GM12892 (cell line): ENCODE measurements at regions not wholly inside any gene's neighbourhood (a gene's known extent, or its start where the extent isn't known, plus 50 kb on each side); places are given as distances from the start of the nearest gene placed in this dataset.

Experiments
- POLR2A ChIP-seq: IDR thresholded peaks from 2 replicates; pipeline ENCODE4 v1.6.1; 2011; ENCODE audit warnings: low read depth, low read length, control low read depth
- TAF1 ChIP-seq: IDR thresholded peaks from 2 replicates; pipeline ENCODE4 v1.6.1; 2011; ENCODE audit warnings: low read depth, mild to moderate bottlenecking, control low read depth, low read length, borderline replicate concordance

DNA sequence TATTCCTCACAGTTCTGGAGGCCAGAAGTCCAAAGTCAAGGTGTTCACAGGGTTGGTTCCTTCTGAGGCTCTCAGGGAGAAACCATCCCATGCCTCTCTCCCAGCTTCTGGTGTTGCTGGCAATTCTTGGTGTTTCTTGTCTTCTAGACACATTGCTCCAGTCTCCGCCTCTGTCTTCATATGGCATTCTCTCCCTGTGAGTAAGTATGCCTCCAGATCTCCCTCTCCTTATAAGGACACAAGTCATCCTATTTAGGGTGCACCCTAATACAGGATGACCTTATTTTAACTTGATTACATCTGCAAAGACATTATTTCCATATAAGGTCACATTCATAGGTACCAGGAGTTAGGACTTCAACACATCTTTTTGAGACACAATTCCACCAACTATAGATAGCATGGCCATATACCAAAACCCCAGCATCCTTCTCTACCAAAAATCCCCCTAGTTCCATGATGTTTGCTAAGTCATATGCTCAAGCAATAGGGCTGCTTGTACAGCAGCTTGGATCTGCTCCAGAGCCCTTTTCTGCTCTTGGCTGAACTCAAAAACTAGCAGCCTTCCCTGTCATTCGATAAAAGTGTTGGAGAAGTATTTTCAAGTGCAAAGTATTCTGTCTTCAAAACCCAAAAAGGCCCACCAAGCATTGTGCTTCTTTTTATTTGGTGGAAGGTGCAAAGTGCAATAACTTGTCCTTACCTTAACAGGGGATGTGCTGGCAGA is 79.2 kb upstream of the CMKLR1 start:
- TF ChIP-seq TAF1 = no peak
- no peak for TF ChIP-seq POLR2A
